ENCODE measurements at regions not wholly inside any gene's neighbourhood (a gene's known extent, or its start where the extent isn't known, plus 50 kb on each side); places are given as distances from the start of the nearest gene placed in this dataset.

DNA sequence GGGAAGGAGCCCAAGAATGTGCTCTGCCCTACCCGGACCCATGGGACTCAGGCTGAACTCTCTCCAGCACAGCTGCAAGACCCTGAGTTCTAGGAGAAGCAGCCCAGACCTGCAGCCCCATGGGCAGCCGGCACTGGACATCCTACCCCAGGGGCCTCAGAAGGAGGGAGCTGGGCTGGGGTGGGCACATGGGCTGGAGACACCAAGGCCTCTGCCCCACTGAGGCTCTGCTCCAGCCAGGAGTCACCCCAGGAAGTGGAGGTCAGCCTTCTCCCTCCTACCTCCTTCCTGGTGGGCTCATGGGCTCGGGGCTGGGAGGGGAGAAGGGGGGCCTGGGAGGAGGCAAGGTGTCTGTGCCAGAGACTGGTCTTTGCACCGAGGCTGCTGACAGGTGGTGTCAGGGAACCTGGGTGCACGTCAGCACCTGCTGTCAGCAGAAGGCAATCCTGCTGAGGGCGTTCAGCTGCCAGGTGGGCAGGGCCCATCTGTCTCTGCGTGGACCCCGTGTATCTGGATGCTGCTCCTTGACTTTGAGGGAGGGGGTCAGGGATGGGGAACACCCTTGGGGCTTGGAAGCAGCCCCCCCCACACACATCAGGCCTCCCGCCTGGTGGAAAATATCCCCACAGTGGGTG is 95.2 kb downstream of the PDGFA start:
- DNase-seq (ENCODE audit: low spot score): no peak

DNA sequence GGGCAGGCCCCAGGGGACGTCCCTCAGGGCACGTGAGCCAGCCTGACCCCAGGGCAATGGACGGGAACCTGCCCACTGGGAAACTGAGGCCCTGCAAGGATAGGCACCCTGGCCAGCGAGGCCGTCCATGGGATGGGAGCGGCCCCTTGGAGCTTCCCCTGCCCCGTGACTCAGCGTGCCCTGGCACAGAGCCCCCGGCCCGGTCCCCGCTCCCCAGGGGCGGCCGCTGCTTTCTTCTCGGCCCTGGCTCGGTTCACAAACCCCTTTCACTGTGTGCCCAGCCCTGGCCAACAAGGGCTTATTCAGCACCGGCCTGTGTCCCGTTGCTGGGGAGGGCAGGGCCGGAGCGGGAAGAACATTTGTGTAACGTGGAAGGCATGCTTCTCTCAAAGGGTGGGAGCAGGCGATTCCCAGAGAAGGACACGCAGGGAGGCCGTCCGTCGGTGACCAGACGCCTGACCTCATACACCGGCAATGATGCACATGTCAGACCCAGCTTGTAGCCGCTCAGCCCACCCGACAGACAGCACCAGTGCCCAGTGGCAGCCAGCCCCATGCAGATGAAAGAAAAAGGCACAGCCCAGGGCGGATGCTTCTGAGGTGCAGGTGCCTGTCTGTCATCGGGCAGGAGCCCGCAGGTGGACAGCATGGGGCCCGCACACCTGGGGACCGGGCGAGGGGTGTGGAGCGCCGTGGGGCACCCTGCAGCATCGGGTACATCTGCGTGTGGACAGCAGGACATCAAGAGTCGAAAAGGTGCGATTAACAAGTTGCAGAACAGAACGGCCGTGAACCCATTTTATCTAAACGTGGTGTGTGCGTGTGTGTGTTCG is 94.5 kb downstream of the PDGFA start:
- DNase-seq (ENCODE audit: low spot score): no peak

DNA sequence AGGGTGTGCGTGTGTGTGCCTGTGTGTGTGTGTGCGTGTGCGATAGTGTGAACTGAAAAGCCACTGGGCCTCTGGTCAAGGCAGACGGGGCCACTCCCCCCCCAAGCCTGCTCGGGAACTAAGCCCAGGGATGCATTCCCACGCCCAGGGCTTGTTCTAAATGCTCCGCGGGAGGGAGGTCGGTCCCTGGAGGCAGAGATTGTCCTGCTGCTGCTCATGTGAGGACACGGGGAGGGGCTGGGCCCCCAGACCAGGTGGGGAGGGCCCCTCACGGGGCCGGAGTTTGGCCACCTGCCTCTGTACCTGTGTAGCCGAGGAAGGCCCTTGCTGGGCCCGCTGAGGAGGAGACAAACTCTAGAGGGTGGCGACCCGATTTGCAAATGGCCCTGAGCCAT is 93.9 kb downstream of the PDGFA start:
- DNase-seq (ENCODE audit: low spot score): no peak

- no peak for DNase-seq (ENCODE audit: low spot score)
Measured at GRCh38 chr7:426510-426909, 93.1 kb downstream of the PDGFA start.

GRCh38 chr7:427506-428103 is 92.0 kb downstream of the PDGFA start:
- no peak for DNase-seq (ENCODE audit: low spot score)

GRCh38 chr7:428387-428786 is 91.3 kb downstream of the PDGFA start:
- DNase-seq (ENCODE audit: low spot score): no peak

- no peak for DNase-seq (ENCODE audit: low spot score)
Measured at GRCh38 chr7:428927-429827, 90.5 kb downstream of the PDGFA start.

DNA sequence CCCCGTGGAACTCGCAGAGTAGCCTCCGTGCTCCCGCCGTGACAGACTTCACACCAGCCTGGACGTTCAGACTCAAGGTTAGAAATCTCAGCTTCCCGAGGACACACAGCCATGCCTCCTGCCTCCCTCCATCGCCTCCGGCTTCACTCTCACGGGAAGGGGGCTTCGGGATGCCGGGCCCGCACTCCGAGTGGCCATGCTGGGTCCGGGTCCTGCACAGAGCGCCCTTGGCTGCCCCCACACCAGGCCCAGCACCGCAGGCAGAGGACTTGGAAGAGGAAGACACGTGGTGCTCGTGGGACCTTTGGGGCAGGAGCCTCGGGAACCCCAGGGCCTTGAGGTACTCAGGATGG is 89.8 kb downstream of the PDGFA start:
- no peak for DNase-seq (ENCODE audit: low spot score)

GRCh38 chr7:431041-431440 is 88.6 kb downstream of the PDGFA start:
- DNase-seq (ENCODE audit: low spot score): no peak

- no peak for DNase-seq (ENCODE audit: low spot score)
Measured at GRCh38 chr7:431658-432111, 88.0 kb downstream of the PDGFA start.

DNA sequence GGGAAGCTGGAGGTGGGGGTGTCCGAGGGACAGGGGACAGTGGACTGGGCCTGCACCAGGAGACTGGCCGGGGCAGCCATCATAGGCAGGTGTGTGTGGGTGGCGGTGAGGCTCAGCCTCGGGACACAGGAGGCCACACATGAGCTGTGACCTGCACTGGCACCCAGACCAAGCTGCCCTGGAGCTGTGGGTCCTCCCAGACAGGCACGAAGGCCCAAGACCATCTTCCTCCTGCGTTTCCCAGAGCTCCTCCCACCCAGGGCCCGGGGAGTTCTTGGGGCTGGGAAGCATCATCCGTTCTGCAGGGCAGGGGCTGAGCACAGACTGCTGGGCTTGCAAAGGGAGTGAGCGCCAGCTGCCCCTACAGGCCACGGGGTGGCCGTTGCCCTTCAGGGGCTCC is 87.4 kb downstream of the PDGFA start:
- DNase-seq (ENCODE audit: low spot score): no peak

DNA sequence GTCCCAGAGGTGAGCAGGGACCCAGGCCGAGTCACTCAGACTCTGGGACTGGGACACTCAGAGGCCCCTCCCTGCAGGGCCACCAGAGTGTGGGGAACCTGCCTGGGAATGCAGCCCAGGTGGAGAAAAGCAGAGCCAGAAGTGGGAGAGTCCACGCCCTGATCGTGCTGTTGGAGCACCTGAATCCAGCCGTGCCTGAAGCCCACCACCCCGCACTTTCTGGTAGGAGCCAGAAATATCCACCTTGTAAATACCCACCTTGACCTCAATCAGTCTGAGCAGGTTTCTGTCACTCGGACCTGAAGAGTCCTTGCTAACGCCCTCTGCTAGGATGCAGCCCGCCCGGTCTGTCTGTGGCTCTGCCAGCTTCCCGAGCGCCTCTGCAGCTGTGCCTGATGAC is 86.7 kb downstream of the PDGFA start:
- no peak for DNase-seq (ENCODE audit: low spot score)

DNA sequence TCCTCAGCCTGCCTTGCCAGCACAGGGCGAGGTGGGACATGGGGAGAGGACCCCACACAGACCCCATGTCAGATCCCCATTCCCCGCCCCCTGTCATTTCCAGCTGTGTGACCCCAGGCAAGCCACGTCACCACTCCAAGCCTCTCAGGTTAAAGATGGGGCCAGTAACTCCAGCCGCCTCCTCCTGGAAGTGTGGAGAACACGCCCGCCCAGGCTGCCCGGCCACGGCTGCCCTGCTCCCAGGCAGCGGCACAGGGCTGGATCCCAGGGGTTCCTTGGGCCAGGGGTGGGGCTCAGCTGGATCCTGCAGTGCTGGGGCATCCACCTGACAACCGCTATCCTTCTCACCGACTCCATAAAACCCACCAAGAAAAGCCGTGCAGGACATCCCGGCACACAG is 86.1 kb downstream of the PDGFA start:
- DNase-seq (ENCODE audit: low spot score): no peak

DNA sequence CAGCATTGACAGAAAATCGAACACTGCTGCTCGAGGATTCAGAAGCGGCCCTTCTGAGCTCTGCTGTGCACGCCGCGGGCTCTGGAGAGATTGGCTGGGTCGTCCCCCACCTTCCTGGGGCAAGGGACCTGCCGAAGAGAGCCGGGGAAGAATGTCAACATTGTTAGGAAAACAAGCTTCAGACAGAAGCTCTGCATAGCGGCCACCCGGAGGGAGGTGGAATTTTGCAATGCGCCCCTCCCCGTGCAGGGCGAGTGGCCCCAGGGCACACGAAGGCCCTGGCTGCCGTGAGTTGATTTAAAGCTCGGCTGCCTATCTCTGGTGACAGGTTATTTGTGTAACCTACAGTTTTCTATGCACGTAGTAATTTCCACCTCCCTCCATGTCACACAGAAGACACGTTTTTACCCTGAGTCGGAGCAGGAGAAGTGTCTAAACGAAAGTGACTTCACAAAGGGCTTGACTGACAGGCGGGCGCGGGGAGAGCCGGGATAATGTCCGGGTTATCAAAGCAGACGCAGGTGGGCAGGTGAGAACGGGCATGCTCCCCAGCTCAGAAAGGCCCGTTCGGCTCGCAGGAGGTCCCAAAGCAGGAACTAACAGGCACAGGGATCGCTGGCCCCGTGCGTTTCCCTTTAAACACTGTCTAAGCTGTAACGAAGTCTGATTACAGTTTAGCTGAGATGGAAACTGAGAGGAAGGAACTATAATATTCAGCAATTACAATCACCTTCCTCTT is 84.6 kb downstream of the PDGFA start:
- no peak for DNase-seq (ENCODE audit: low spot score)

- DNase-seq (ENCODE audit: low spot score): no peak
Measured at GRCh38 chr7:435630-436366, 83.8 kb downstream of the PDGFA start.

DNA sequence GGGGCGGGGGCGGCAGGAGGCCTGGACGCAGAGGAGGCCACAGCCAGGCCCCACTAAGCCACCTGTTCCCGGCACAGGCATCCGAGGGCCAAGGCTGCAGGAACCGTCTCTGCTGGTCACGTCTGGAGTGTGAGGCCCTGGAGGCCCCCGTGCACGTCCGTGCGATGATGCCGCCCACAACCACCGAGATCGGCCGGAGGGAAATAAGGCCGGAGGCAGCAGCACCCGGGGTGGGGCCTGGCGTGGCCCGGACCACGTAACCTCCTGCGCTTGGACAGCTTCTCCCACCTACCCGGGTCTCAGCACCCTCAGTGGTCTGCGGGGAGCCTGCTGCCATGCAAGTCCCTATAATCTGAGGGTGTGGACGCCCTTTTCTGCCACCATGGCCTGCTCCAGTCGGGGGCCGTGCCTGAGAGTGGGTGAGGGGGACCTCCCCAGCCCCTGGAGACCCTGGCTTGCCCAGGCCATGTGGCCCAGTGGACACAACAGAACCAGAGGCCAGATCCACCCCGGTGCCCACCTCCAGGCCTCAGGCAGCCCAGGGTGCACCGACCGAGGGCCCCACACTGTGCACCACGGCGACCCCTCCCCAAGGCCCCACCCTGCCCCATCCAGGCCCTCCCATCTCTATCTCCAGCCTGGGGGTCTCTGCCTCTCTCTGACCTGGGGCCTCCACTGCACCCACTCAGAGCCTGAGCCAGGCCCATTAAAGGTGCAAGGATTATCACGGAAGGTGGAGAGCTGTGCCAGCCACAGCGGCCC is 83.1 kb downstream of the PDGFA start:
- DNase-seq (ENCODE audit: low spot score): no peak

DNA sequence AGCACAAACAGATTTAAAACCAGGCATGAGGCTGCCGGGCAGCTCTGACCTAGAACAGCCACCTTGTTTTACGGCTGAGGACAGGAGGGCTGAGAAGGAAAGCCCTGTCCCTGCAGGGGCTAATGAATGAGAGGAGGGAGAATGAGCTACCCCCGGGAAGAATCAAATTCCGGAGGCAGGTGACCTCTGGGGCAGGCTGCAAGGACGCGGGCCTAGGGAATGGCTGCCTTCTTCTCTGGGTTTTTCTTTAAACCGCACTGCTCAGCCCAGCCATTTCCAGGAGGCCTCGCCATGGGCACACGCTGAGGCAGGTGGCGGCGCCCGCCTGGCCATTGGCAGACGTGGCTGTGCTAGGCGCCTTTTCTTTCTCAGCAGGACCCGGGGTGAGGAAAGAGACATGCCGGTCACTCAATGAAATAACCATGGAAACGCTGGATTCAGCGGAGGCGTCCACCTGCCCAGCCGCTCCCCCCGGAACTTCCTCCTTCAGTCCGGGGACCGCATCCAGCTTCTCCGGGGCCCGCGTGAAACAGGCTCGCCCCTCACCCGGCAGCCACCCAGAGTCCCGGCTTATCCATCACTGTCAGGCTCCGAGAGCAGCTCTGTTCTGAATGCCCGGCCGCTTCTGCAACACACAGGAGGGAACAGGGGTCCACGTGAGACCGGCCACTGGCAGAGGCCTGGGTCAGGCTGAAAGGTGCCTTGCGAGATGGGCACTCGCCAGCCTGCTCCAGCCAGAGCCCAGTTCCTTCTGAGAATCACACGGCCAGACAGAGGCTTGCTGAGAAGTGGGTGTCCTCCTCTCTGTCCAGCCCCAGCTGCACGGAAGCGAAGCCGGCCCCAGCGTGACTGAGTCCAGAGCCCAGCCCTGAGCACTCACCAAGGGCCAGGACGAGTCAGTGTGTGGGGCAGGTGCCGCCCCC is 82.1 kb downstream of the PDGFA start:
- DNase-seq (ENCODE audit: low spot score): no peak

- DNase-seq (ENCODE audit: low spot score): no peak
Measured at GRCh38 chr7:438361-438760, 81.3 kb downstream of the PDGFA start.

DNA sequence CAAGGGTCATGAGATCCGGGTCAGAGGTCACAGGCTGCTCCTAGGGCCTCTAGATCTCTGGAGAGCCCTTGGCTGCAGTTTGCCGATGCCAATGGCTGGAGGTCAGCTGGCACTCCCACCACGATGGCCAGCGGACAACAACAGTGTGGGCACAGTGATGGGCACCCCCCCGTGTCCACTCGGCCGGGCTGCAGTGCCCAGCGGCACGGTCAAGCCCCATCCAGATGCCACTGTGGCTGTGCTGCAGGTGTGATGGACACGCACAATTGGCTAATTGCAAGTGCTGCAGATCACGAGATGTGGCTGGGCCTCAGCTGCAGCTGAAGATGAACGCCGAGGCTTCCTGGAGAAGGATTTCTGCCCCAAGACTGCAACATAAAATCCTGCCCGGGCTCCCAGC is 80.7 kb downstream of the PDGFA start:
- DNase-seq (ENCODE audit: low spot score): no peak

Measured in CD4-positive, alpha-beta T cell treated with Interleukin-15 for 4 hours (primary cell).